GM18868 (cell line): ENCODE measurements at regions not wholly inside any gene's neighbourhood (a gene's known extent, or its start where the extent isn't known, plus 50 kb on each side); places are given as distances from the start of the nearest gene placed in this dataset.

Experiments used
- ATAC-seq: cut with Tn5 transposase; IDR thresholded peaks from one replicate; pipeline ENCODE4 v1.9.1; 2021; ENCODE audit warnings: mild to moderate bottlenecking, moderate library complexity; ENCODE audit not compliant: unreplicated experiment

GRCh38 chr20:19073584-19074218 lies 138.7 kb upstream of the SLC24A3 start:
- no peak for ATAC-seq

GRCh38 chr20:19074356-19074755 lies 138.1 kb upstream of the SLC24A3 start:
- ATAC-seq = no peak

GRCh38 chr20:19074828-19075516 lies 137.5 kb upstream of the SLC24A3 start:
- ATAC-seq = peak; percentile 54

GRCh38 chr20:19077370-19078220 lies 134.8 kb upstream of the SLC24A3 start:
- ATAC-seq = no peak

DNA sequence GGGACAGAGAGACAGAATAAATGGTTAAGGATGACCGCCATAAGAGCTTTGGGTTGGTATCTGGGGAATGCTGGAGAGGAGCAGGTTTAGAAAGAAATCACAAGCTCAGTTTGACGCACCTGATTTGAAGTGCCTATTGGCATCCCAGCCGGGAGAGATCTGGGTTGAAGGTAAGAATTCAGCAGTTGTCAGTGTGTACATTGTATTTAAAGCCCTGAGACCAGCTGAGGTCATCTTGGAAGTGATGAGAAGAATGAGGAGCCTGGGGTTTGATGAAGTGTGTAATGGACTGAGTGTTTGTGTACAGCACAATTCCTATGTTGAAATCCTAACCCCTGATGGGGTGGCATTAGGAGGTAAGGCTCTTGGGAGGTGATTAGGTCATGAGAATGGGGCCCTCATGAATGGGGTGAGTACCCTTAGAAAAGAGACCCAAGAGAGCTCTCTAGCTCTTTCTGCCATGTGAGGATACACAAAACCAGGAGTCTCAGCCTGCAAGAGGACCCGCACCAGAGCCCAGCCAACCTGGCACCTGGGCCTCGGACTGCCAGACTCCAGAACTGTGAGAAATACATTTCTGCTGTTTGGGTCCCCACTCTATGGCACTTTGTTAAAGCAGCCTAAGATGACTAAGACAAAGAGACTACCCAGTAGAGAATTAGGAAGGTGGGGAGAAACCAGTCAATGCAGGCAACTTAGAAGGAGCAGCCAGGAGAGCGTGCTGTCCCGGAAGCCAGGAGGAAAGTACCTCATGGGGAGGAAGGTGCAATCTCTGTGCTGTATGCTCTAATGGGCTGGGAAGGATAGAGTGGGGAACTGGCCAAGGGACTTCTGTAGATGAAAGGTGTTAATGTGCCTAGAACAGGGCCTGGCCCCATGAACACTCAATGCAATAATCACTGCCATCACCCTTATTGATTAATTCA lies 133.7 kb upstream of the SLC24A3 start:
- ATAC-seq = no peak

DNA sequence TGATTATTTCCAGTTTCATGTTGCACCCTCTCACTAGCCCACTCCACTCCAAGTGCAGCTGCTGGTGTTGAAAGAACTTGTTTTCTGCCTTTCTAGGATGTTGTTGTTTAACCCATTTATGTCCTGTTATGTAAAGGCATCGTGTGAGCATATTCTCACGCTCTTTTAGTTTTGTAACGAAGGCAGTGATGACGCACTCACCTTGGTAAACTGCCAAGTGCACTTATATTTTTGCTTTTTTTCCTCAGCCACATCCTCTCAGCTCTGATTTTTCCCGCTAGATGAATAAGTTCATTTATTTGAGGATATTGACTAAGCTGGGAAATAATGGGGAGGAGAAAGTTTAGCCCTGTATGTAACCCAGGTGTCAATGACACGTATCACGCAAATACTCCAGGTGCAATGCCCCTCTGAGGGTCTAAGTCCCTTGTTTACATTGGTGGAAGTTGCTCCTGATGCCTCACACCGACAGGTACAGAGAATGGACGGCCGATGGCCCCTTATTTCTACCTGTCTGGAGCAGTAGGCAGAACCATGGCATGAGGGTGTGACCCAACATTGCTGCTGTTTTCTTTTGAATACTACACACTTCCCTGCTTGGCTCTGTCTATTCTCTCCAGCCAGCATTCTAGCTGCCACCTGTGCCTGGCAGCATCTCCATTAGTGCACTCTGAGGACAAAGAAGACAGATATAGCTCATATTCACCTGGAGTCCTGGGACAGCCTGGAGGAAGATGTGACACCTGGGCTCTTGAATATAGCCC lies 132.7 kb upstream of the SLC24A3 start:
- ATAC-seq = no peak

GRCh38 chr20:19081937-19082336 lies 130.5 kb upstream of the SLC24A3 start:
- no peak for ATAC-seq

DNA sequence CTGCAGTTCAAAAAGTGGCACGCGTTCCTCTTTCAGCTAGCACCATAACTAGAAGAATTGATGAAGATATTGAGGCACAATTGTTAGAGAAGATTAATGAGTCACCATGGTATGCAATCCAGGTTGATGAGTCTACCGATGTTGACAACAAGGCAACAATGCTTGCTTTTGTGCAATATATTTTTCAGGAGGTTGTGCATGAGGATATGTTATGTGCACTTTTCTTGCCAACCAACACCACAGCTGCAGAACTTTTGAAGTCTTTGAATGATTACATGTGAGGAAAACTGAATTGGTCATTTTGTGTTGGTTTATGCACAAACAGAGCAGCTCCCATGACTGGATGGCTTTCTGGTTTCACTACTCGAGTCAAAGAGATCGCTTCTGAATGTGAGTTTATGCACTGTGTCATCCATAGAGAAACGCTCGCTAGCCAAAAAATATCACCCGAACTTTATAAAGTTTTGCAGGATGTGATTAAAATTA lies 129.3 kb upstream of the SLC24A3 start:
- ATAC-seq = no peak

- no peak for ATAC-seq
Measured at GRCh38 chr20:19090332-19090731, 122.1 kb upstream of the SLC24A3 start.

GRCh38 chr20:19094959-19095541 lies 117.4 kb upstream of the SLC24A3 start:
- no peak for ATAC-seq

GRCh38 chr20:19095762-19096161 lies 116.7 kb upstream of the SLC24A3 start:
- no peak for ATAC-seq

DNA sequence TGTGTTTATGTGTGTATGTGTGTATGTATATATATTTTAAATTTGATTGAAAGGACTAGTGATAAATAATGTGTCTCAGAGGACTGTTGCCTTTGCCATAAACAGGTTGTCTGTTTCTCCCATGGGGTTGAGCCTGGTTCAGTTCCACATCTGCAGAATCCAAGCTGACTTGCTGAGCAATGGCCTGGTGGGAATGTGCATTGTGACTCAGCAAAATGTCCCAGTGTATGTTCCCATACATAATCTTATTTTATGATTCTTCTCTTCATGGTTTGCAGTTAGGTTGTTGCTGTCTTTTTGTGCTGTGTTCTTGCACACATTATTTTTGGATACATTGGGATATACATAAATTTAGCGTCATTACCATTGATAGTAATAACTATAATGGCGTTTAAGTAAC lies 115.6 kb upstream of the SLC24A3 start:
- no peak for ATAC-seq

- no peak for ATAC-seq
Measured at GRCh38 chr20:19098117-19098516, 114.3 kb upstream of the SLC24A3 start.

DNA sequence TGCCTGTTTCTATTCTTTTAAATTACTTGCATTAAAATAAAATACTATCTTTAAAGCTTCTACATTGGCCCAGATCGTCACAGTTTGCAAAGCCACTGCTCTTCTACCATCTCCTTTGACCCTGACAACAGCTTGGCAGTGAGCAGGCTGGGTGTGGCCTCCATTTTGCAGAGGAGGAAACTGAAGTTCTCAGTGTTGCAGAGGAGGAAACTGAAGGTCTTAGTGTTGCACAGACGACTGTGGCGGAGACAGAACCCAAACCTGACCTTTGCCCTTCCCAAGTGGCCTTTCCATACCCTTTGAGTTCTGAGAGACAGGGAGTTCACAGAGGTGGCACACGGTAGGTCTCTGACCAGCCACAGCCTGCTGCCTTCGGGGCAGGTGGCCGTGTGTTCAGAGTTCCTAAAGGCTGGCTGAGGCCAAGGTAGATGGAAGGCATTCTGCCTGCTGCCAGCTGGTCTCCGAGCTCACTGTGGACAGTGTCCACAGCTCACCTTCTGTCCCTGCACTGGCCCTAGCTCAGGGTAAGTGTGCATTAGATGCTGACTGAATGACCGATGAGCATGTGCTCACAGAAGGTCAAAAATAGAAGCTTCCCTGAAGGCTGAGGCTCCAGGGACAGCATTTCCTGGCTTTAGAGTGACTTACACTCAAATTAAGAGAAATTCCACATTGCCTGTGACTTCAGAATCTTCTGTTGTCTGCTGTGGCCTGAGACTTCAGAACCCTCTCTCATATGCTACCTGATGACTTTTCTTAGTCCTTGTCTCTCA lies 113.5 kb upstream of the SLC24A3 start:
- no peak for ATAC-seq

GRCh38 chr20:19099596-19100545 lies 112.6 kb upstream of the SLC24A3 start:
- ATAC-seq = no peak

GRCh38 chr20:19100975-19101374 lies 111.5 kb upstream of the SLC24A3 start:
- no peak for ATAC-seq

- no peak for ATAC-seq
Measured at GRCh38 chr20:19104186-19104585, 108.3 kb upstream of the SLC24A3 start.

- no peak for ATAC-seq
Measured at GRCh38 chr20:19108155-19108554, 104.3 kb upstream of the SLC24A3 start.
